Caco-2 (cell line): ENCODE measurements at regions not wholly inside any gene's neighbourhood (a gene's known extent, or its start where the extent isn't known, plus 50 kb on each side); places are given as distances from the start of the nearest gene placed in this dataset.

Experiments
- BruUV-seq: library from RNA; stranded (reverse); fragments of 400-500 nt; replicated peaks from 2 replicates; lab custom pipeline; 2021; lab: Mats Ljungman, UMichigan
- CTCF ChIA-PET: fragments of 300-600 bp; sonication (Branson Sonifier 250); formaldehyde crosslinking; loops from one replicate; lab custom pipeline; 2022; ENCODE audit warnings: antibody characterized with exemption; lab: Charles Lee
- POLR2A ChIA-PET: fragments of 300-600 bp; sonication (Branson Sonifier 250); formaldehyde crosslinking; loops from one replicate; lab custom pipeline; 2022; ENCODE audit warnings: antibody characterized with exemption; lab: Charles Lee
- DNase-seq, 2 experiments: peaks; one replicate each; pipeline versions ENCODE4 v3.0.0 to v3.0.0-alpha.2; 2020 to 2022
- H3K27me3 ChIP-seq: replicated peaks from 2 replicates; pipeline ENCODE4 v1.6.0; 2011; ENCODE audit warnings: low read length; ENCODE audit not compliant: control insufficient read depth, insufficient read depth
- H3K36me3 ChIP-seq: 2 replicates; pipeline ENCODE4 v1.5.1; 2011; ENCODE audit warnings: low read length; ENCODE audit not compliant: control insufficient read depth, insufficient read depth
- H3K4me1 ChIP-seq: fragments of 250-450 bp; sonication (Bioruptor Pico); 2 replicates; pipeline ENCODE4 v1.5.1; 2020; ENCODE audit warnings: mild to moderate bottlenecking
- H3K4me3 ChIP-seq: 2 replicates; pipeline ENCODE4 v1.5.1; 2011; ENCODE audit warnings: low read depth, mild to moderate bottlenecking, control low read depth, low read length
- H3K9me3 ChIP-seq: fragments of 250-450 bp; sonication (Bioruptor Pico); 2 replicates; pipeline ENCODE4 v1.5.1; 2020; ENCODE audit warnings: mild to moderate bottlenecking, moderate library complexity
- H3K27ac Mint-ChIP-seq: one replicate; pipeline ENCODE4 v1.8.0; 2022; ENCODE audit warnings: mixed read lengths; ENCODE audit not compliant: unreplicated experiment
- H3K27me3 Mint-ChIP-seq: one replicate; pipeline ENCODE4 v1.8.0; 2022; ENCODE audit warnings: mixed read lengths; ENCODE audit not compliant: insufficient read depth, unreplicated experiment
- H3K36me3 Mint-ChIP-seq: one replicate; pipeline ENCODE4 v1.8.0; 2022; ENCODE audit warnings: mild to moderate bottlenecking, mixed read lengths; ENCODE audit not compliant: insufficient read depth, unreplicated experiment
- H3K4me1 Mint-ChIP-seq: one replicate; pipeline ENCODE4 v1.8.0; 2022; ENCODE audit warnings: low read depth, mixed read lengths; ENCODE audit not compliant: unreplicated experiment
- H3K4me3 Mint-ChIP-seq: one replicate; pipeline ENCODE4 v1.8.0; 2022; ENCODE audit warnings: mild to moderate bottlenecking, moderate library complexity, mixed read lengths; ENCODE audit not compliant: unreplicated experiment
- H3K9me3 Mint-ChIP-seq: one replicate; pipeline ENCODE4 v1.8.0; 2022; ENCODE audit warnings: mixed read lengths; ENCODE audit not compliant: unreplicated experiment
- intact Hi-C: fragments of 100-400 bp; cut with micrococcal nuclease; formaldehyde crosslinking; loops from one replicate; pipeline ENCODE4 v1.10.0; 2022; ENCODE audit not compliant: unreplicated experiment
- TF ChIP-seq, protein P1 (sequence below), 2 experiments: fragments of 200-600 bp in 1 of 2; IDR thresholded peaks; 1 replicate in 1 of 2; 2 replicates in 1 of 2; pipeline versions ENCODE4 v1.5.1 to v1.8.0; 2011 to 2022; ENCODE audit warnings: antibody characterized with exemption in 1 of 2, control low read depth in 1 of 2, inconsistent platforms in 1 of 2, low read depth in 1 of 2, low read length in 1 of 2, mild to moderate bottlenecking in 1 of 2, moderate library complexity in 1 of 2; ENCODE audit not compliant: insufficient read depth in 1 of 2, severe bottlenecking in 1 of 2, unreplicated experiment in 1 of 2

GRCh38 chr10:90195288-90195840, 494.0 kb downstream of the KIF20B start:
- TF ChIP-seq, protein P1, sequence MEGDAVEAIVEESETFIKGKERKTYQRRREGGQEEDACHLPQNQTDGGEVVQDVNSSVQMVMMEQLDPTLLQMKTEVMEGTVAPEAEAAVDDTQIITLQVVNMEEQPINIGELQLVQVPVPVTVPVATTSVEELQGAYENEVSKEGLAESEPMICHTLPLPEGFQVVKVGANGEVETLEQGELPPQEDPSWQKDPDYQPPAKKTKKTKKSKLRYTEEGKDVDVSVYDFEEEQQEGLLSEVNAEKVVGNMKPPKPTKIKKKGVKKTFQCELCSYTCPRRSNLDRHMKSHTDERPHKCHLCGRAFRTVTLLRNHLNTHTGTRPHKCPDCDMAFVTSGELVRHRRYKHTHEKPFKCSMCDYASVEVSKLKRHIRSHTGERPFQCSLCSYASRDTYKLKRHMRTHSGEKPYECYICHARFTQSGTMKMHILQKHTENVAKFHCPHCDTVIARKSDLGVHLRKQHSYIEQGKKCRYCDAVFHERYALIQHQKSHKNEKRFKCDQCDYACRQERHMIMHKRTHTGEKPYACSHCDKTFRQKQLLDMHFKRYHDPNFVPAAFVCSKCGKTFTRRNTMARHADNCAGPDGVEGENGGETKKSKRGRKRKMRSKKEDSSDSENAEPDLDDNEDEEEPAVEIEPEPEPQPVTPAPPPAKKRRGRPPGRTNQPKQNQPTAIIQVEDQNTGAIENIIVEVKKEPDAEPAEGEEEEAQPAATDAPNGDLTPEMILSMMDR (IDR thresholded peaks at IDR 0.05; ENCODE audit: insufficient read depth in 1 of 2, low read depth in 1 of 2, low read length in 1 of 2, severe bottlenecking in 1 of 2, unreplicated experiment in 1 of 2) = no peak
- no TSS peak for BruUV-seq
- Mint-ChIP-seq H3K27me3 (peaks cover 10% of the 10 kb centered on the region), H3K36me3 (no peaks in the 10 kb centered on the region), H3K9me3 (no peaks in the 10 kb centered on the region), H3K4me1 (no peaks in the 10 kb centered on the region), H3K4me3 (no peak overlapping the region), H3K27ac (no peak overlapping the region)
- DNase-seq = no peak
- Histone ChIP-seq H3K4me3 (no peak overlapping the region), H3K9me3 (no peaks in the 10 kb centered on the region), H3K36me3 (no peaks in the 10 kb centered on the region), H3K27me3 (no peaks in the 10 kb centered on the region), H3K4me1 (no peaks in the 10 kb centered on the region)
- intact Hi-C loops = no loop called here
- CTCF ChIA-PET = no interaction called here
- POLR2A ChIA-PET = no interaction called here

DNA sequence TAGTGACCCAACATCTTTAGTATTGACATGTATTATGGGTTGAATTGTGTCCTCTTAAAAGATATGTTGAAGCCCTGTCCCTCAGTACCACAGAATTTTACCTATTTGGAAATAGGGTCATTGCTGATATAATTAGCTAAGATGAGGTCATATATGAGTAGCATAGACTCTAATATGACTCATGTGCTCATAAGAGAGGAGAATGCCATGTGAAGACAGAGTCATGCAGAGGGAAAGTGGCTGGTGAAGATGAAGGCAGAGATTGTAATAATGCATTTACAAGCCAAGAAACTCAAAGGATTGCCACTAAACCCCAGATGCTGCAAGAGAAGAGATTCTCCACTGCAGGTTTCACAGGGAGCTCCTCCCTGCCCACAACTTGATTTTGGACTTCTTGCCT, 496.4 kb downstream of the KIF20B start:
- BruUV-seq = no TSS peak
- TF ChIP-seq, protein P1 (IDR thresholded peaks at IDR 0.05; ENCODE audit: insufficient read depth in 1 of 2, low read depth in 1 of 2, low read length in 1 of 2, severe bottlenecking in 1 of 2, unreplicated experiment in 1 of 2) = no peak
- Histone ChIP-seq H3K36me3 (no peaks in the 10 kb centered on the region), H3K4me3 (no peak overlapping the region), H3K4me1 (no peaks in the 10 kb centered on the region), H3K9me3 (no peaks in the 10 kb centered on the region), H3K27me3 (no peaks in the 10 kb centered on the region)
- no peak overlapping the region for H3K27ac Mint-ChIP-seq
- ChIA-PET CTCF (no interaction called here), POLR2A (no interaction called here)
- no peak for DNase-seq
- no peaks in the 10 kb centered on the region for H3K9me3 Mint-ChIP-seq
- intact Hi-C loops = no loop called here
- peaks cover 6% of the 10 kb centered on the region for H3K27me3 Mint-ChIP-seq
- no peak overlapping the region for H3K4me3 Mint-ChIP-seq
- H3K36me3 Mint-ChIP-seq = no peaks in the 10 kb centered on the region
- H3K4me1 Mint-ChIP-seq = no peaks in the 10 kb centered on the region

DNA sequence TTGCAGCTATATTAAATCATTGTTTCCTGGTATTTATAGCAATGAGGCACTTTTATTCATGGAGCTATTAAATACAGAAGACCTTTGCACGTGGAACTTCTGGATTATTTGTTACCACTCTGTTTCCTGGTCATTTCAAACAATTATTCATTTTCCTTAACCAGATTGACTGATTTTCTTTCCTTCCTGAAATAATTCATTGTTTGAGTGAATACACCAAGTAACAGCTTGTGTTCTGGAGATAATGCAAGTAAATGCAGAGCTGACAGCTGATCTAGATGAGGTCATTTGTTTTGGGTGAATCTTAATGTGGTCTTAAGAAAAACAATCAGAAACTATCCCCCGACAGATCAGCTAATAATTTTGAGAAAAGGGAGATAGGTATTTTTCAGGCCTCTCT, 497.7 kb downstream of the KIF20B start:
- Histone ChIP-seq H3K9me3 (no peaks in the 10 kb centered on the region), H3K36me3 (no peaks in the 10 kb centered on the region), H3K4me3 (no peak overlapping the region), H3K4me1 (no peaks in the 10 kb centered on the region), H3K27me3 (no peaks in the 10 kb centered on the region)
- H3K9me3 Mint-ChIP-seq = no peaks in the 10 kb centered on the region
- TF ChIP-seq, protein P1 (IDR thresholded peaks at IDR 0.05; ENCODE audit: insufficient read depth in 1 of 2, low read depth in 1 of 2, low read length in 1 of 2, severe bottlenecking in 1 of 2, unreplicated experiment in 1 of 2) = no peak
- H3K4me1 Mint-ChIP-seq = no peaks in the 10 kb centered on the region
- CTCF ChIA-PET = no interaction called here
- no peak overlapping the region for H3K27ac Mint-ChIP-seq
- intact Hi-C loops = no loop called here
- no peak for DNase-seq
- no TSS peak for BruUV-seq
- POLR2A ChIA-PET = no interaction called here
- H3K27me3 Mint-ChIP-seq = peaks cover 6% of the 10 kb centered on the region
- no peaks in the 10 kb centered on the region for H3K36me3 Mint-ChIP-seq
- H3K4me3 Mint-ChIP-seq = no peak overlapping the region
